K562 (cell line): ENCODE measurements at regions not wholly inside any gene's neighbourhood (a gene's known extent, or its start where the extent isn't known, plus 50 kb on each side); places are given as distances from the start of the nearest gene placed in this dataset.

Experiments
- ATAC-seq: fragments of 200-7000 bp; cut with Tn5 transposase; 3 replicates; pipeline ENCODE4 v1.9.1; 2020; ENCODE audit warnings: moderate library complexity
- BruUV-seq: library from RNA; stranded (reverse); fragments of 400-500 nt; replicated peaks from 2 replicates; lab custom pipeline; 2021; lab: Mats Ljungman, UMichigan
- CTCF ChIA-PET: fragments of 300-600 bp; formaldehyde crosslinking; extraction: SDS; loops from one replicate; lab custom pipeline; 2021; ENCODE audit warnings: low intra/inter-chr PET ratio; lab: Yijun Ruan, JAX
- POLR2A ChIA-PET: fragments of 300-600, 350-650 bp; sonication (Branson Sonifier 250); formaldehyde crosslinking; extraction: SDS; loops from one replicate; lab custom pipeline; 2021; ENCODE audit warnings: antibody characterized with exemption, inconsistent platforms; lab: Yijun Ruan, JAX
- DNase-seq, 4 experiments: peaks; one replicate each; pipeline versions ENCODE4 v3.0.0 to v3.0.0-alpha.2; 2011 to 2018; ENCODE audit warnings: low spot score in 3 of 4, mixed read lengths in 3 of 4; ENCODE audit errors: extremely low read depth in 1 of 4
- FAIRE-seq: peaks from 2 replicates; lab custom pipeline; 2011; peaks lifted over from hg19 to GRCh38; lab: Jason Lieb, UNC
- H2AFZ ChIP-seq: 2 replicates; pipeline ENCODE4 v1.6.0; 2011; ENCODE audit warnings: low read depth, low read length, control low read depth, inconsistent platforms
- H3K27ac ChIP-seq: fragments of 200-600 bp; 3 replicates; pipeline ENCODE4 v1.8.0; 2011; ENCODE audit warnings: low read depth, mild to moderate bottlenecking, control low read depth, inconsistent platforms, low read length, moderate library complexity, mixed read lengths; ENCODE audit errors: extremely low read depth
- H3K27me3 ChIP-seq, 2 experiments: fragments of 300-600 bp in 1 of 2; 2 replicates in 1 of 2; 3 replicates in 1 of 2; pipeline versions ENCODE4 v1.6.0 to v1.8.0; 2011; ENCODE audit warnings: inconsistent platforms in 2 of 2, low read length in 2 of 2, mild to moderate bottlenecking in 1 of 2, mixed read lengths in 1 of 2, moderate library complexity in 1 of 2; ENCODE audit not compliant: control insufficient read depth in 2 of 2, insufficient read depth in 2 of 2
- H3K36me3 ChIP-seq: fragments of 300-600 bp; 3 replicates; pipeline ENCODE4 v1.8.0; 2011; ENCODE audit warnings: mild to moderate bottlenecking, low read length, inconsistent platforms; ENCODE audit not compliant: control insufficient read depth, insufficient read depth
- H3K4me1 ChIP-seq, 2 experiments: fragments of 200-600 bp in 1 of 2; replicated peaks in 1 of 2; 2 replicates in 1 of 2; 3 replicates in 1 of 2; pipeline versions ENCODE4 v1.5.1 to v1.8.0; 2011; ENCODE audit warnings: inconsistent platforms in 2 of 2, low read length in 2 of 2, mild to moderate bottlenecking in 1 of 2, mixed read lengths in 1 of 2, moderate library complexity in 1 of 2; ENCODE audit not compliant: control insufficient read depth in 2 of 2, insufficient read depth in 2 of 2
- H3K4me2 ChIP-seq: 2 replicates; pipeline ENCODE4 v1.6.1; 2011; ENCODE audit warnings: low read length, control low read depth, inconsistent platforms, mixed read lengths; ENCODE audit not compliant: insufficient read depth
- H3K4me3 ChIP-seq: fragments of 200-600 bp; sonication (generic), shearing (Covaris generic); 2 replicates; pipeline ENCODE4 v1.5.1; 2016; ENCODE audit warnings: control low read depth, inconsistent platforms
- H3K79me2 ChIP-seq: fragments of 200-600 bp; 3 replicates; pipeline ENCODE4 v1.8.0; 2011; ENCODE audit warnings: low read length, inconsistent platforms; ENCODE audit not compliant: control insufficient read depth, insufficient read depth
- H3K9ac ChIP-seq, 2 experiments: 2 replicates each; pipeline versions ENCODE4 v1.6.0 to v1.6.1; 2011; ENCODE audit warnings: low read depth in 2 of 2, low read length in 2 of 2, control low read depth in 1 of 2, inconsistent platforms in 1 of 2, mild to moderate bottlenecking in 1 of 2, mixed read lengths in 1 of 2; ENCODE audit not compliant: insufficient read depth in 1 of 2
- H3K9me1 ChIP-seq: one replicate; pipeline ENCODE4 v1.6.0; 2011; ENCODE audit warnings: inconsistent platforms, mild to moderate bottlenecking, low read length, moderate library complexity; ENCODE audit not compliant: control insufficient read depth, insufficient read depth
- H3K9me3 ChIP-seq: replicated peaks from 2 replicates; pipeline ENCODE4 v1.5.1; 2011; ENCODE audit warnings: low read depth, low read length, inconsistent platforms; ENCODE audit not compliant: control insufficient read depth, insufficient read depth
- H4K20me1 ChIP-seq: replicated peaks from 2 replicates; pipeline ENCODE4 v1.6.1; 2011; ENCODE audit warnings: low read length, inconsistent platforms, mixed read lengths; ENCODE audit not compliant: control insufficient read depth, insufficient read depth
- BDP1 ChIP-seq: IDR thresholded peaks from 3 replicates; pipeline ENCODE4 v1.6.1; 2011; ENCODE audit not compliant: insufficient read length, insufficient read depth
- EP300 ChIP-seq: IDR thresholded peaks from 2 replicates; pipeline ENCODE4 v1.6.1; 2012; ENCODE audit warnings: low read length, improper control_type of control experiment
- ETS2 ChIP-seq: IDR thresholded peaks from 2 replicates; pipeline ENCODE4 v1.6.1; 2016; ENCODE audit warnings: borderline replicate concordance, missing genetic modification characterization, mild to moderate bottlenecking, moderate library complexity, missing compliant biosample characterization; ENCODE audit not compliant: poor library complexity, severe bottlenecking
- FIP1L1 ChIP-seq: fragments of 200-400 bp; formaldehyde crosslinking; IDR thresholded peaks from 2 replicates; pipeline ENCODE4 v1.6.1; 2018; ENCODE audit warnings: mild to moderate bottlenecking, low read depth, low read length; ENCODE audit not compliant: poor library complexity, severe bottlenecking
- FOXM1 ChIP-seq, 2 experiments: fragments of 450-650 bp in 1 of 2; sonication (generic) in 1 of 2; formaldehyde crosslinking in 1 of 2; IDR thresholded peaks; 2 replicates each; pipeline versions ENCODE4 v1.6.1 to v1.9.0; 2017 to 2022; ENCODE audit warnings: low read depth in 2 of 2, mild to moderate bottlenecking in 2 of 2, missing genetic modification reagents in 1 of 2, moderate library complexity in 1 of 2
- MXI1 ChIP-seq: IDR thresholded peaks from 2 replicates; pipeline ENCODE4 v1.6.1; 2011; ENCODE audit warnings: low read depth, mild to moderate bottlenecking, improper control_type of control experiment, low read length
- RFX1 ChIP-seq: fragments of 450-650 bp; IDR thresholded peaks from 2 replicates; pipeline ENCODE4 v1.6.1; 2016; ENCODE audit warnings: mild to moderate bottlenecking, moderate library complexity
- SRSF3 ChIP-seq: fragments of 200-400 bp; formaldehyde crosslinking; IDR thresholded peaks from 2 replicates; pipeline ENCODE4 v1.6.1; 2016; ENCODE audit warnings: mild to moderate bottlenecking, low read length, moderate library complexity; ENCODE audit not compliant: insufficient read depth
- TGIF2 ChIP-seq: sonication (generic); formaldehyde crosslinking; IDR thresholded peaks from 2 replicates; pipeline ENCODE4 v1.8.1; 2022; ENCODE audit warnings: mild to moderate bottlenecking, missing genetic modification reagents, moderate library complexity
- XRCC4 ChIP-seq: IDR thresholded peaks from one replicate; pipeline ENCODE4 v1.6.1; 2011; ENCODE audit not compliant: insufficient read depth, insufficient read length; ENCODE audit errors: extremely low read depth
- ZNF277 ChIP-seq: fragments of 250-450 bp; sonication (Bioruptor Pico); IDR thresholded peaks from 2 replicates; pipeline ENCODE4 v1.8.0; 2022; ENCODE audit warnings: inconsistent platforms, mild to moderate bottlenecking, moderate library complexity, borderline replicate concordance
- ZNF780A ChIP-seq: fragments of 250-450 bp; sonication (Bioruptor Pico); IDR thresholded peaks from 2 replicates; pipeline ENCODE4 v1.5.0; 2021; ENCODE audit warnings: mild to moderate bottlenecking
- WGBS: fragments of 100-300 bp; shearing (Covaris generic); methylation state at CpG from one replicate; pipeline ENCODE4 v1.1.6; 2016; ENCODE audit warnings: low coverage, mixed read lengths; ENCODE audit not compliant: insufficient coverage; ENCODE audit errors: missing lambda C conversion rate; 5-methylcytosine and 5-hydroxymethylcytosine counted together
- in situ Hi-C: fragments of 300-500 bp; cut with MboI; formaldehyde crosslinking; loops from 4 replicates; pipeline ENCODE4 v1.15.0; 2018; ENCODE audit warnings: inconsistent platforms, mixed read lengths
- intact Hi-C: fragments of 100-400 bp; cut with micrococcal nuclease; formaldehyde crosslinking; loops from 2 replicates; pipeline ENCODE4 v1.14.2; 2022
- TF ChIP-seq, protein P1 (sequence below): sonication (generic); formaldehyde crosslinking; IDR thresholded peaks from 2 replicates; pipeline ENCODE4 v1.8.0; 2022; ENCODE audit warnings: missing genetic modification reagents, mild to moderate bottlenecking, borderline replicate concordance
- TF ChIP-seq, protein P2 (sequence below): fragments of 200-800 bp; sonication (Bioruptor generic); IDR thresholded peaks from 2 replicates; pipeline ENCODE4 v1.6.1; 2016; ENCODE audit warnings: missing genetic modification characterization, missing compliant biosample characterization

GRCh38 chr11:29957431-29957830 lies 59.4 kb downstream of the KCNA4 start:
- no peaks in the 10 kb centered on the region for H4K20me1 ChIP-seq
- H3K4me3 ChIP-seq: no peak overlapping the region
- no peaks in the 10 kb centered on the region for H3K79me2 ChIP-seq
- 0% methylated on average over 3 of the region's 4 CpGs for WGBS
- H3K4me1 ChIP-seq: no peaks in the 10 kb centered on the region
- ATAC-seq: no peak
- no peaks in the 10 kb centered on the region for H3K36me3 ChIP-seq
- no peaks in the 10 kb centered on the region for H3K9me3 ChIP-seq
- in situ Hi-C loops: no loop called here
- no TSS peak for BruUV-seq
- intact Hi-C loops: no loop called here
- H3K27ac ChIP-seq: no peak overlapping the region
- no peak for DNase-seq
- no peak overlapping the region for H3K4me2 ChIP-seq
- no peak for FAIRE-seq
- CTCF ChIA-PET: no interaction called here
- H3K9me1 ChIP-seq: no peaks in the 10 kb centered on the region
- no peak for TF ChIP-seq EP300
- no peak for TF ChIP-seq MXI1
- TF ChIP-seq, protein P1, sequence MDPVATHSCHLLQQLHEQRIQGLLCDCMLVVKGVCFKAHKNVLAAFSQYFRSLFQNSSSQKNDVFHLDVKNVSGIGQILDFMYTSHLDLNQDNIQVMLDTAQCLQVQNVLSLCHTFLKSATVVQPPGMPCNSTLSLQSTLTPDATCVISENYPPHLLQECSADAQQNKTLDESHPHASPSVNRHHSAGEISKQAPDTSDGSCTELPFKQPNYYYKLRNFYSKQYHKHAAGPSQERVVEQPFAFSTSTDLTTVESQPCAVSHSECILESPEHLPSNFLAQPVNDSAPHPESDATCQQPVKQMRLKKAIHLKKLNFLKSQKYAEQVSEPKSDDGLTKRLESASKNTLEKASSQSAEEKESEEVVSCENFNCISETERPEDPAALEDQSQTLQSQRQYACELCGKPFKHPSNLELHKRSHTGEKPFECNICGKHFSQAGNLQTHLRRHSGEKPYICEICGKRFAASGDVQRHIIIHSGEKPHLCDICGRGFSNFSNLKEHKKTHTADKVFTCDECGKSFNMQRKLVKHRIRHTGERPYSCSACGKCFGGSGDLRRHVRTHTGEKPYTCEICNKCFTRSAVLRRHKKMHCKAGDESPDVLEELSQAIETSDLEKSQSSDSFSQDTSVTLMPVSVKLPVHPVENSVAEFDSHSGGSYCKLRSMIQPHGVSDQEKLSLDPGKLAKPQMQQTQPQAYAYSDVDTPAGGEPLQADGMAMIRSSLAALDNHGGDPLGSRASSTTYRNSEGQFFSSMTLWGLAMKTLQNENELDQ (CRISPR knock-in tag): no peak
- no peak for TF ChIP-seq ZNF780A (CRISPR knock-in tag)
- no peak for TF ChIP-seq ETS2 (tag)
- TF ChIP-seq SRSF3: no peak
- no peak for TF ChIP-seq FIP1L1
- no peak for TF ChIP-seq ZNF277
- TF ChIP-seq XRCC4: no peak
- TF ChIP-seq FOXM1 (IDR thresholded peaks at IDR 0.05; ENCODE audit: low read depth): no peak
- TF ChIP-seq FOXM1 (CRISPR knock-in tag; IDR thresholded peaks at IDR 0.05; ENCODE audit: low read depth): no peak
- no peak for TF ChIP-seq BDP1
- TF ChIP-seq RFX1: no peak
- TF ChIP-seq, protein P2, sequence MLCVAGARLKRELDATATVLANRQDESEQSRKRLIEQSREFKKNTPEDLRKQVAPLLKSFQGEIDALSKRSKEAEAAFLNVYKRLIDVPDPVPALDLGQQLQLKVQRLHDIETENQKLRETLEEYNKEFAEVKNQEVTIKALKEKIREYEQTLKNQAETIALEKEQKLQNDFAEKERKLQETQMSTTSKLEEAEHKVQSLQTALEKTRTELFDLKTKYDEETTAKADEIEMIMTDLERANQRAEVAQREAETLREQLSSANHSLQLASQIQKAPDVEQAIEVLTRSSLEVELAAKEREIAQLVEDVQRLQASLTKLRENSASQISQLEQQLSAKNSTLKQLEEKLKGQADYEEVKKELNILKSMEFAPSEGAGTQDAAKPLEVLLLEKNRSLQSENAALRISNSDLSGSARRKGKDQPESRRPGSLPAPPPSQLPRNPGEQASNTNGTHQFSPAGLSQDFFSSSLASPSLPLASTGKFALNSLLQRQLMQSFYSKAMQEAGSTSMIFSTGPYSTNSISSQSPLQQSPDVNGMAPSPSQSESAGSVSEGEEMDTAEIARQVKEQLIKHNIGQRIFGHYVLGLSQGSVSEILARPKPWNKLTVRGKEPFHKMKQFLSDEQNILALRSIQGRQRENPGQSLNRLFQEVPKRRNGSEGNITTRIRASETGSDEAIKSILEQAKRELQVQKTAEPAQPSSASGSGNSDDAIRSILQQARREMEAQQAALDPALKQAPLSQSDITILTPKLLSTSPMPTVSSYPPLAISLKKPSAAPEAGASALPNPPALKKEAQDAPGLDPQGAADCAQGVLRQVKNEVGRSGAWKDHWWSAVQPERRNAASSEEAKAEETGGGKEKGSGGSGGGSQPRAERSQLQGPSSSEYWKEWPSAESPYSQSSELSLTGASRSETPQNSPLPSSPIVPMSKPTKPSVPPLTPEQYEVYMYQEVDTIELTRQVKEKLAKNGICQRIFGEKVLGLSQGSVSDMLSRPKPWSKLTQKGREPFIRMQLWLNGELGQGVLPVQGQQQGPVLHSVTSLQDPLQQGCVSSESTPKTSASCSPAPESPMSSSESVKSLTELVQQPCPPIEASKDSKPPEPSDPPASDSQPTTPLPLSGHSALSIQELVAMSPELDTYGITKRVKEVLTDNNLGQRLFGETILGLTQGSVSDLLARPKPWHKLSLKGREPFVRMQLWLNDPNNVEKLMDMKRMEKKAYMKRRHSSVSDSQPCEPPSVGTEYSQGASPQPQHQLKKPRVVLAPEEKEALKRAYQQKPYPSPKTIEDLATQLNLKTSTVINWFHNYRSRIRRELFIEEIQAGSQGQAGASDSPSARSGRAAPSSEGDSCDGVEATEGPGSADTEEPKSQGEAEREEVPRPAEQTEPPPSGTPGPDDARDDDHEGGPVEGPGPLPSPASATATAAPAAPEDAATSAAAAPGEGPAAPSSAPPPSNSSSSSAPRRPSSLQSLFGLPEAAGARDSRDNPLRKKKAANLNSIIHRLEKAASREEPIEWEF (CRISPR knock-in tag): no peak
- no peak for TF ChIP-seq TGIF2 (CRISPR knock-in tag)
- POLR2A ChIA-PET: no interaction called here
- H2AFZ ChIP-seq: no peak overlapping the region
- no peak overlapping the region for H3K9ac ChIP-seq
- no peaks in the 10 kb centered on the region for H3K27me3 ChIP-seq
